ENCODE measurements at regions not wholly inside any gene's neighbourhood (a gene's known extent, or its start where the extent isn't known, plus 50 kb on each side); places are given as distances from the start of the nearest gene placed in this dataset.

GRCh38 chr14:98977451-98977850 lies 294.5 kb downstream of the BCL11B start:
- intact Hi-C loops (cut with micrococcal nuclease) = no loop called here
- CTCF ChIA-PET = no interaction called here
- no peak for DNase-seq
- H3K27ac Mint-ChIP-seq = no peak overlapping the region
- no peak overlapping the region for H3K4me3 Mint-ChIP-seq
- H3K9me3 Mint-ChIP-seq = peaks cover 17% of the 10 kb centered on the region
- H3K4me1 Mint-ChIP-seq (ENCODE audit: low read depth) = peaks cover 6% of the 10 kb centered on the region
- H3K36me3 Mint-ChIP-seq (ENCODE audit: low read depth) = peaks cover 2% of the 10 kb centered on the region
- H3K27me3 Mint-ChIP-seq (ENCODE audit: low read depth) = no peaks in the 10 kb centered on the region

- peaks cover 2% of the 10 kb centered on the region for H3K36me3 Mint-ChIP-seq (ENCODE audit: low read depth)
- no peak overlapping the region for H3K4me3 Mint-ChIP-seq
- no peaks in the 10 kb centered on the region for H3K27me3 Mint-ChIP-seq (ENCODE audit: low read depth)
- H3K27ac Mint-ChIP-seq = peak overlapping the region; percentile 16
- peaks cover 32% of the 10 kb centered on the region for H3K4me1 Mint-ChIP-seq (ENCODE audit: low read depth)
- intact Hi-C loops (cut with micrococcal nuclease) = no loop called here
- no peak for DNase-seq
- peaks cover 13% of the 10 kb centered on the region for H3K9me3 Mint-ChIP-seq
- CTCF ChIA-PET = no interaction called here
These were observed 289.0 kb downstream of the BCL11B start for GRCh38 chr14:98982986-98983385.

GRCh38 chr14:98984027-98984718 lies 287.8 kb downstream of the BCL11B start:
- DNase-seq = peak; percentile 18
- Mint-ChIP-seq H3K36me3 (ENCODE audit: low read depth) (peaks cover 2% of the 10 kb centered on the region), H3K4me1 (ENCODE audit: low read depth) (peaks cover 32% of the 10 kb centered on the region), H3K27ac (peak overlapping the region; percentile 82), H3K9me3 (peaks cover 7% of the 10 kb centered on the region), H3K4me3 (peak overlapping the region; percentile 64), H3K27me3 (ENCODE audit: low read depth) (no peaks in the 10 kb centered on the region)
- intact Hi-C loops (cut with micrococcal nuclease) = no loop called here
- CTCF ChIA-PET = interaction anchor here (0.6 to 1.1 kb wide), 3 partner anchors 10 to 846 kb away, joined by 3 to 4 read pairs (median 4); no protein-coding TSS in a partner anchor

GRCh38 chr14:98984719-98985041 lies 287.3 kb downstream of the BCL11B start:
- peaks cover 5% of the 10 kb centered on the region for H3K9me3 Mint-ChIP-seq
- peaks cover 32% of the 10 kb centered on the region for H3K4me1 Mint-ChIP-seq (ENCODE audit: low read depth)
- H3K27ac Mint-ChIP-seq = peak overlapping the region; percentile 82
- CTCF ChIA-PET = interaction anchor here (0.6 to 1.1 kb wide), 2 partner anchors 9 to 847 kb away, joined by 4 read pairs; no protein-coding TSS in a partner anchor
- intact Hi-C loops (cut with micrococcal nuclease) = no loop called here
- H3K4me3 Mint-ChIP-seq = peak overlapping the region; percentile 64
- H3K27me3 Mint-ChIP-seq (ENCODE audit: low read depth) = no peaks in the 10 kb centered on the region
- peak; percentile 82 for DNase-seq
- peaks cover 2% of the 10 kb centered on the region for H3K36me3 Mint-ChIP-seq (ENCODE audit: low read depth)

GRCh38 chr14:98993818-98994217 lies 278.2 kb downstream of the BCL11B start:
- H3K36me3 Mint-ChIP-seq (ENCODE audit: low read depth) = no peaks in the 10 kb centered on the region
- intact Hi-C loops (cut with micrococcal nuclease) = no loop called here
- CTCF ChIA-PET = interaction anchor here (1.3 kb wide), 1 partner anchor 9 kb away, joined by 4 read pairs; no protein-coding TSS in a partner anchor
- DNase-seq = no peak
- peaks cover 26% of the 10 kb centered on the region for H3K4me1 Mint-ChIP-seq (ENCODE audit: low read depth)
- H3K27ac Mint-ChIP-seq = no peak overlapping the region
- no peaks in the 10 kb centered on the region for H3K9me3 Mint-ChIP-seq
- no peak overlapping the region for H3K4me3 Mint-ChIP-seq
- H3K27me3 Mint-ChIP-seq (ENCODE audit: low read depth) = no peaks in the 10 kb centered on the region

- Mint-ChIP-seq H3K27me3 (ENCODE audit: low read depth) (no peaks in the 10 kb centered on the region), H3K4me3 (peak overlapping the region; percentile 34), H3K36me3 (ENCODE audit: low read depth) (no peaks in the 10 kb centered on the region), H3K9me3 (no peaks in the 10 kb centered on the region), H3K27ac (peak overlapping the region; percentile 80), H3K4me1 (ENCODE audit: low read depth) (peaks cover 26% of the 10 kb centered on the region)
- CTCF ChIA-PET = interaction anchor here (0.6 to 1.3 kb wide), 2 partner anchors 10 to 1775 kb away, joined by 4 read pairs; no protein-coding TSS in a partner anchor
- DNase-seq = no peak
- intact Hi-C loops (cut with micrococcal nuclease) = no loop called here
These were observed 277.4 kb downstream of the BCL11B start for GRCh38 chr14:98994561-98994960.

- H3K9me3 Mint-ChIP-seq = no peaks in the 10 kb centered on the region
- intact Hi-C loops (cut with micrococcal nuclease) = no loop called here
- peaks cover 26% of the 10 kb centered on the region for H3K4me1 Mint-ChIP-seq (ENCODE audit: low read depth)
- no peaks in the 10 kb centered on the region for H3K27me3 Mint-ChIP-seq (ENCODE audit: low read depth)
- CTCF ChIA-PET = no interaction called here
- DNase-seq = no peak
- H3K36me3 Mint-ChIP-seq (ENCODE audit: low read depth) = no peaks in the 10 kb centered on the region
- H3K4me3 Mint-ChIP-seq = no peak overlapping the region
- H3K27ac Mint-ChIP-seq = no peak overlapping the region
These were observed 274.3 kb downstream of the BCL11B start for GRCh38 chr14:98997526-98998205.

- H3K36me3 Mint-ChIP-seq (ENCODE audit: low read depth) = no peaks in the 10 kb centered on the region
- CTCF ChIA-PET = interaction anchor here (1.1 kb wide), 1 partner anchor 15 kb away, joined by 3 read pairs; no protein-coding TSS in a partner anchor
These were observed 272.7 kb downstream of the BCL11B start for GRCh38 chr14:98999345-98999744.

GRCh38 chr14:98999901-99000300 lies 272.1 kb downstream of the BCL11B start:
- Mint-ChIP-seq H3K4me1 (ENCODE audit: low read depth) (peaks cover 12% of the 10 kb centered on the region), H3K9me3 (no peaks in the 10 kb centered on the region), H3K4me3 (no peak overlapping the region), H3K27ac (no peak overlapping the region), H3K36me3 (ENCODE audit: low read depth) (no peaks in the 10 kb centered on the region), H3K27me3 (ENCODE audit: low read depth) (no peaks in the 10 kb centered on the region)
- CTCF ChIA-PET = interaction anchor here (1.1 kb wide), 1 partner anchor 16 kb away, joined by 3 read pairs; no protein-coding TSS in a partner anchor
- intact Hi-C loops (cut with micrococcal nuclease) = no loop called here
- DNase-seq = no peak

More at GRCh38 chr14:98999345-98999744, 272.7 kb downstream of the BCL11B start:
- Mint-ChIP-seq H3K27ac (no peak overlapping the region), H3K4me3 (no peak overlapping the region), H3K4me1 (ENCODE audit: low read depth) (peaks cover 17% of the 10 kb centered on the region), H3K27me3 (ENCODE audit: low read depth) (no peaks in the 10 kb centered on the region), H3K9me3 (no peaks in the 10 kb centered on the region)
- no peak for DNase-seq
- intact Hi-C loops (cut with micrococcal nuclease) = no loop called here

- Mint-ChIP-seq H3K4me1 (ENCODE audit: low read depth) (peaks cover 2% of the 10 kb centered on the region), H3K36me3 (ENCODE audit: low read depth) (no peaks in the 10 kb centered on the region)
- CTCF ChIA-PET = no interaction called here
These were observed 270.8 kb downstream of the BCL11B start for GRCh38 chr14:99001241-99001640.

GRCh38 chr14:99003646-99004045 lies 268.4 kb downstream of the BCL11B start:
- H3K4me1 Mint-ChIP-seq (ENCODE audit: low read depth) = peaks cover under 1% of the 10 kb centered on the region
- no peak for DNase-seq
- CTCF ChIA-PET = no interaction called here
- no peak overlapping the region for H3K27ac Mint-ChIP-seq
- intact Hi-C loops (cut with micrococcal nuclease) = no loop called here
- no peaks in the 10 kb centered on the region for H3K9me3 Mint-ChIP-seq
- no peaks in the 10 kb centered on the region for H3K36me3 Mint-ChIP-seq (ENCODE audit: low read depth)
- no peaks in the 10 kb centered on the region for H3K27me3 Mint-ChIP-seq (ENCODE audit: low read depth)
- no peak overlapping the region for H3K4me3 Mint-ChIP-seq

More at GRCh38 chr14:99001241-99001640, 270.8 kb downstream of the BCL11B start:
- DNase-seq = no peak
- intact Hi-C loops (cut with micrococcal nuclease) = no loop called here
- Mint-ChIP-seq H3K27ac (no peak overlapping the region), H3K4me3 (no peak overlapping the region), H3K9me3 (no peaks in the 10 kb centered on the region), H3K27me3 (ENCODE audit: low read depth) (no peaks in the 10 kb centered on the region)

- H3K27ac Mint-ChIP-seq = no peak overlapping the region
- intact Hi-C loops (cut with micrococcal nuclease) = no loop called here
- CTCF ChIA-PET = no interaction called here
- no peaks in the 10 kb centered on the region for H3K36me3 Mint-ChIP-seq (ENCODE audit: low read depth)
- no peak overlapping the region for H3K4me3 Mint-ChIP-seq
- H3K9me3 Mint-ChIP-seq = no peaks in the 10 kb centered on the region
- no peaks in the 10 kb centered on the region for H3K27me3 Mint-ChIP-seq (ENCODE audit: low read depth)
- H3K4me1 Mint-ChIP-seq (ENCODE audit: low read depth) = no peaks in the 10 kb centered on the region
- DNase-seq = no peak
These were observed 267.9 kb downstream of the BCL11B start for GRCh38 chr14:99004112-99004511.

GRCh38 chr14:99006276-99006675 lies 265.7 kb downstream of the BCL11B start:
- no peaks in the 10 kb centered on the region for H3K36me3 Mint-ChIP-seq (ENCODE audit: low read depth)
- H3K27ac Mint-ChIP-seq = no peak overlapping the region
- CTCF ChIA-PET = no interaction called here
- no peaks in the 10 kb centered on the region for H3K9me3 Mint-ChIP-seq
- peaks cover 10% of the 10 kb centered on the region for H3K4me1 Mint-ChIP-seq (ENCODE audit: low read depth)
- intact Hi-C loops (cut with micrococcal nuclease) = no loop called here
- DNase-seq = no peak
- no peaks in the 10 kb centered on the region for H3K27me3 Mint-ChIP-seq (ENCODE audit: low read depth)
- H3K4me3 Mint-ChIP-seq = no peak overlapping the region

Data from activated naive CD4-positive, alpha-beta T cell treated with anti-CD3 and anti-CD28 coated beads for 36 hours (primary cell).